Adrenal gland (tissue), 5 donors: ENCODE measurements at regions not wholly inside any gene's neighbourhood (a gene's known extent, or its start where the extent isn't known, plus 50 kb on each side); places are given as distances from the start of the nearest gene placed in this dataset.

ENCODE experiments used
- CTCF ChIP-seq, 6 experiments: fragments of 450-650 bp in 4 of 6; fragments of 200-600 bp in 2 of 6; sonication (generic) in 1 of 6; IDR thresholded peaks; 1 replicate in 5 of 6; 2 replicates in 1 of 6; pipeline versions ENCODE4 v1.5.1 to v1.8.0; 2016 to 2021; ENCODE audit warnings: antibody characterized with exemption in 6 of 6, mild to moderate bottlenecking in 2 of 6, moderate library complexity in 1 of 6
- POLR2A ChIP-seq, 2 donors: fragments of 450-650 bp; IDR thresholded peaks; one replicate each; pipeline ENCODE4 v1.6.1; 2017; ENCODE audit warnings: antibody characterized with exemption in 2 of 2, mild to moderate bottlenecking in 2 of 2, moderate library complexity in 1 of 2
- donor health status: DM: no; HTN: no; CAD: no.

GRCh38 chr5:36462295-36463021 is 143.9 kb upstream of the SLC1A3 start:
- TF ChIP-seq CTCF (IDR thresholded peaks at IDR 0.05) (no peak), POLR2A (IDR thresholded peaks at IDR 0.05) (no peak)
